CD4-positive, alpha-beta T cell treated with Interleukin-4 for 4 hours (primary cell): ENCODE measurements at regions not wholly inside any gene's neighbourhood (a gene's known extent, or its start where the extent isn't known, plus 50 kb on each side); places are given as distances from the start of the nearest gene placed in this dataset.

ENCODE experiments used
- DNase-seq: peaks from one replicate; pipeline ENCODE4 v3.0.0-alpha.2; 2020

DNA sequence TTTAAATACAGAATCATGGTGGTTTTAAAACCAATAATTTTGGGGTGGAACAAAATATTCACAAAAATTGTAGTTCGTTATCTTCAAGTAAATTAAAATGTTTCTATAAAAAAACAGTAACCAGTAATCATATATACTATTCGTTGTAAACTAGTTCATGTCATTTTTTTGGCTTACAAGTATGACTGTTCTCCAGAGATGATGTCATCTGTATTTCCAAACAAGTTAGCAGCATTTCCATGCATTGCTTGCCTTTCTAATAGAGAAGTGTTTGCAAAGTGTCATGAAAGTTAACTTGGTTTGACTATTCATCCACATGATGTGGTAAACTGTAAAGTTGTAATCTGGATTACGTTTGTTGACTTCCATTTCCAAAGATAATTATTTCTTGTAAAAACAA lies 717.9 kb upstream of the ADAMTS16 start:
- DNase-seq = no peak

DNA sequence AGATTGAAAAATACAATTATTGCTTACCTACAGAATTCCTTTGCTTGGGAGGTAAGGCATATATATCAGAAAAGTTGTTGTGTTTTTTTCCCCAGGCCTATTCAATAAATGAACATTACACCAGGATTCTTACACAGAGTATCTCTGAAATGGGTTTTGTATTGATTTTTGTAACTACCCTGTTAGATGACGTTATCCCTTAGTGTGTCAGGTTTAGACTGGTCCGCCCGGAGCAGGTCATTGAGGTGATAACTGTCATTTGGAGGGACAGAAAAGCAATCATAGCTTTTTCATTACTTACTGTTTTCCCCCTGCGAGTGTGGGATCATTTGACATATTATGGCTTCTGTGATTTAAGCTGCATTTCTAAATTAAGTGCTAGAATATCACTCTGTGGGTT lies 715.2 kb upstream of the ADAMTS16 start:
- DNase-seq = no peak

DNA sequence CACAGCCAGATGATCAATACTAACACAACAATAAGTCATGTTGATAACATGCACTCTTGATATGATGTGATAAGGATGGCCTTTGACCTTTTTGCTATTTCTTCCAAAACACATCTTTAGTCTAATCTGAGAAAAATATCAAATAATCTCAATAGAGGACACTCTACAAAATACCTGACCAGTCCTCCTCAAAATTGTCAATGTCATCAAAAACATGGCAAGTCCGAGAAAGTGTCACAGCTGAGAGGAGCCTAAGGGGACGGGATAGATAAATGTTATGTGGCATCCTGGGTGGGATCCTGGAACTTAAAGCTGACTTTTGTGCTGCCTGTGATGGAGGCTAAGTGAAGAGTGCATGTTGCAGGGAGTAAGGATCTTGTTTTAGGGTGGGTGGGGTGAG lies 699.6 kb upstream of the ADAMTS16 start:
- no peak for DNase-seq

DNA sequence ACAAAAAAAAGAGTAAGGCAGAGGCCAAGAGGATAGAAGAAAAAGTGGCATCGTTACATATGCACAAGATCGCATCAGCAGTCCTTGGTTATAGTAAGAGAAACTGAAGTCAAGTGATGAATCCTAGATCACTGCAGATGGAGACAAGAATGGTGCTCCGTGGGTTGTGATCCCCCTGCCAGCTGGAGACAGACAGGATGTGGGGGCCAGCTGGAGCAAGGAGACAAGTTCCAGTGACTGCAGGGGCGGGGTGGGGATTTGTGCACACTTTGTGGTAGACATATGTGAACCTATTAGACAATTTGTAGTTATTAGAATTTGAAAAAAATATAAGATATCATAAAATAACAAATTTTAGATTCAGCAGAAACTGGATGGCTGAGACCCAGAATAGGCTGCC lies 697.9 kb upstream of the ADAMTS16 start:
- no peak for DNase-seq

DNA sequence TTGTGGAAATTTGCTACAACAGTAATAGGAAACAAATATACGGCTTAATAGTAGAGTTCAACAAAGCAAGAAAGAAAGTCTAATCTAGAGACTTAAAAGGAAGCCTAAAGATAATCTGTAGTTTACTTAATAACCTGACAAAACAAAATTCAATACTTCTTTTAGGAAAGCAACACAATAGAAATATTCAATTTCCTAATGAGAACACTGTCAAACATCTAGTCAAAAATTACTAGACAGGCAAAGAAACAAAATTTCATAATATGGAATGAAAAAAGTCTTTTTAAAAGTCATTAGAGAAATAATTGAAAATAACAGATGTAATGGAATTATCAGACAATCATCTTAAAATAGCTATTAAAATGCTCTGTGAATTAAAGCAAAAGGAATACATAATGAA lies 692.5 kb upstream of the ADAMTS16 start:
- DNase-seq = no peak

DNA sequence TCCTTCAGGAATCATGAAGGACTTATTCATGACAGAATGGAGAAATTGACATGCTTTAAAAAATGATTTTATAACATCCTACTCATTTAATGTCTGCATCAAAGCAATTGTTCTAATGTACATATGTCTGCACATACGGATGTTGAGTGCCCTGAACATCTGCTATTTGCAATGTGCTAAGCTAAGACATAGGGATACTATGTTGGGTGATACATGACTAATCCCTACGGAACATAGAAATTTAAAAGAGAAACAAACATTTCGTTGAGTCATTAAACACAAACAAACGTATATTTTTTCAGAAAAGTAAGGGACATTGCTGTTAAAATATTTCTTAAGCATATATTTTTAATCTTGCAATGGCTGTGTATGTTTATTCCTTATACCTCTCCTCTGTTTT lies 686.5 kb upstream of the ADAMTS16 start:
- no peak for DNase-seq

DNA sequence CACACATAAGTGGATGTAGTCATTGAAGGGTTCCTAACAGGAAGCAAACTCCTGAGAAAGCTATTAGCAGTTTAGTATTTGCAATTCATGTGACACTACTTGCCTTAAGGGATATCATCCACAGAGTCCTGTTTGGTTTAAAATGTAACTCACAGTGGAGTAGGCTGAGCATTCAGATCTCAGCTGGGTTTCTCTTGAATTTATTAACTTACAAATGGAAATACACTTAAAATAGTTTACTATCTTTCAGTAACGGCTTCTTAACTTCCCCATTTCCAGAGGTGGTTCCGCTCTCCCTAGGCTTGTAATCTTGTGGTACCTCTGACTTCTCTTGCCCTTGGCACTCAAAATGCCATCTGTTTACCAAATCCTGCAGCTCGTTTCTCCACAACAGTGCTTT lies 660.7 kb upstream of the ADAMTS16 start:
- DNase-seq = no peak

DNA sequence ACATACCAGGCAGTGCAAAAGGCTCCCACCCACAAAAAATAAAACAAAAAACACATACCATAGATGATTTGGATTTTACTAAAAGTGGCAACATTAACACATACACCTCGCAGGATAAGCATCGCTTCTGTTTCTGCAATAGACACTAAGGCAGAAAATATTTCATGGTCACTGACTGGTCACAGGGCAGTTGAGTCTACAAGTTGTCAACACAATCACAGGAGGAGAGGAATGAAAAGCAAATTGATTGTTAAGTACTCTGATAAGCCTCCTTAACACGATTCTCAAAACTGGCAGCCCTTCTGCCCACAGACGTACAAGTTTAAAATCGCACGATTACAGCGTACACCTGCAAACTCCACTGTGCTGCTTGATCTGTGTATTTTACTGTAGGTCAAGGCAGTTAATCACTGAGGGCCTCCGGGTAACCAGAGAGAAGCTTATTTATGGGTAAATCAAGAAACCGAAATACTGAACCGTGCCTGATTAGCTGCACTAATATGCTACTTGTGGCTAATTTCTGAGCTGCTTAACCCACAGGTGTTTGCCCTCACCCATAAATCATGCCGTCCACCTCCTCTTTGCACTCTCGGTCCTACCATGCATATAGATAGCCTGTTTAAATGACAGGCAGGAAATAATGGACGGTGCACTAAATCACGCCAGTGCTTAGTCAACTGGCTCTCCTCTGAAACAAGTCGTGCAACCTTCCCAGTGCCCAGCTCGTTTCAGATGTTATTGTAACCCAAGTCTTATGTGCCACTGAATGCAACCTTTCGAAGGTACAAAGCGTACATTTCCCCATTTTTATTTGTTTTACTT lies 659.4 kb upstream of the ADAMTS16 start:
- no peak for DNase-seq

DNA sequence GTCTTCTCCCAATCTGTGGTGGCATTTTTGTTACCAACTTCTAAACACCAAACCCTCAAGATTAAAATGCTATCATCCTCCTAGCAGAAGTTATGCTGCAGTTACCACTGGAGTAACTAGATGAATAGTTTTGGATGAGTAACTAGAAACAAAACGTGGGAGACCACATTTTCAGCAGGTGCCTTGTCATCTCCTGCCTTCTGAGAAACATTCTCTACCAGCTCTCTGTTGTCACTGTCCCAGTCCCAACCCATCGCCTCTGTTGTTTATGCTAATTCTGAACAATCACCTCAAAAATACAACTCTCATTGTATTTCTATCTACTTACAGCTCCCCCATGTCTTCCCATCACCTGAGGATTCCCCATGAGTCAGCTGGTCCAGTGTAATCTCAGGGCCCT lies 652.5 kb upstream of the ADAMTS16 start:
- DNase-seq = no peak

DNA sequence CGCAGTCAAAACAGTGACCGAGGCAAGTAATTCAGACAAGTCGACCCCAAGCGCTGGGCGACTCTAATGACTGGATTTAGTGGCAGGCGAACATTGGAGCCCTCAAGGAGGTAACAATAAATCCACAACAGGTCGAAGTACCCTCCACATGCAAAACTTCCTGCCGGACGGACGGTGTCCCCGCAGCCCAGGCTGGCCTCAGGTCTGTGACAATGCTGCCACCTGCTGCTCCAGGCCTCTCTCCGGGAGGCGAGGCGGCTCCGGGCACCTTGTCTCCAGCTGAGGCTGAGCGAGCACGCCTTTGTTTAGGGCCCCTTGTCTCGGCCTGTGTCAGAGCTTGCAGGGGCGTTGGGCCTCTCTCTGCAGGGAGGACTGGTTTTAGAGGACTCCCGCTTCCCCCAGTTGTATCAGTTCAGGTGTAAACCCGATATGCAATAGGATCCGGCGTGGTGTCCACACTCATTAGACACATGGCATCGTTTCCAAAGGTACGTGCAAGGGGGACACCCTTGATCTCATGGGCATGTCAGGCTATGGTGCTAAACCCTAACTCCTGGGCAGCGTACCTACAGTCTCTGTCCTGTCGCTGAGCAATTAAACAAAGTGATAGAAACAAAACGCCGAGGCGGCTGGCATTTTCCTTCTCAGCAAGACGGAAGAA lies 628.0 kb upstream of the ADAMTS16 start:
- no peak for DNase-seq

DNA sequence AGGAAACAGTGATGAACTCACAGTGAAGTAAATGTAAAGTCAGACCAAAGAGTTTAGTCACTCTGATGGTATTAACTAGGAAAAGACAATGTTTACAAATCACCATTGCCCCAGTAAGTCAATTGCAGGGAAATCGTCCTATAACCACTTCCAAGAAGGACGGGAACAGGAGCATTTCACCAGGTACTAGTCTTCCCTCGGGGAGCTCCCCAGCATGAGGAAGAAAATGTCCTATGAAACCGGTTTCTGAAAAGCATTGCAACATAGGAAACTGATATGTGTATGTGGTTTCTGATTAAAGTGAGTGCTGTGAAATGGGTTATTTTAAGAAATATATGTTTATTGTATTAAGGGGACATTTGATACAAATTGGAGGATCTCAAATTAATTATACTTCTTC lies 626.7 kb upstream of the ADAMTS16 start:
- no peak for DNase-seq

DNA sequence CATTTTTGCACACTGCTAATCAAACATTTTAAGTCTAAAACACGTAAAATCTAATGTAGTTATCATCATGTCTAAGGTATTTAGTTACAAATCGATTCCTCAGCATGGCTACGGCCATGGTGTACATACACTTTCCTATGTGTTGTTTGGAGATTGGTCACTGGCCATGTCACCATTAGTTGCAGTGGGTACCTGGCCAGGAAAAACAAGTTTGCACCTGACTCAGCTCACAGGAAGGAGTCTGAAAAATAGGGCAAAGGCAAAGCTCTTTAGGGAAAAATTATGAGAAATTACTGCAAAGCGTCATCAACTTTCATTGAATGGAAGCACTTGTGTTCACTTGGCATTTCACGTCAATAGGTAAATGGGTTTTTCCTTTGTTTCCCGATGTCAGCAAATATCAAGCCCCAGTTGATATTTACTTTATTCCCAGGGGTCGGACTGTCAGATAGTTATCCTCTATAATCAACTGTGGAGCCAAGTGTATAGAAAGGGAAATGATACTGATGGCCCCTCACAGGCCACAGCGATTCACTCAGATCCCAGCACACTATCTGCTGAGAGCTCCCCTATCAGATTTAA lies 626.0 kb upstream of the ADAMTS16 start:
- no peak for DNase-seq

DNA sequence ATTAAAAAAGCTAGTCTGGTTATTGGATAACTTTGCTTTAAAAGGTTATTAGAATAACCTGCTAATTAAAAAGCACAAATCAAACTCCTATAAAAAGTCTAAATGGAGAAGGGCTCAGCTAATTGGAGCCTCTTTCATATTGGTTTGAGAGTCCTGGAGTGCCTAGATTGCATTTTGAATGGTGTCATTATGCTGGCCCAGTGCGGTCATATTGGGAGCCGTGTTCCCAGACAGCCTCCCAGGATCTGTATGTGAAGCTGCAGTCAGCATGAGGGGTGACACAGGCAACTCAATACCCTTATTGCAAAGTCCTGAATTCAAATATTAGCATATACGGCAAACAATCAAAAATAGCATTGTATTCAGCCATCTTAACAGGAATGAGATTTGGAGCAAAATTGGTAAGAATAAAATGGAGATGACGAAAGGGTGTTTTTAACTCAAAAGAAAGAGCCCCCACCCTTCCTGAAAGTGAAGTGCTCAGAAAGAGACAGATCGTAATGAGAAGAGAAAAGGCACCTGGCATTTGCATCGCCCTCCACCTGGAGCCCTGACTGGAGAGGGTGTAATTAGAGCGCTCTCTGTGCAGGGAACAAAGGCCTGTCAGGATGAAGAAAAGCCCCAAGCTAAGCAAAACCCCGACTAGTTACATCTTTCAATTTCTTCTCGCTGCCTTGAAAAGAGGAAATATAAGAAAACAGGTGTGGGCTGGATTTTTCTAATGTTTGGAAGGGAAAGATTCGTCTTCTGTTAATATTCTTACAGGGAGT lies 621.0 kb upstream of the ADAMTS16 start:
- no peak for DNase-seq

DNA sequence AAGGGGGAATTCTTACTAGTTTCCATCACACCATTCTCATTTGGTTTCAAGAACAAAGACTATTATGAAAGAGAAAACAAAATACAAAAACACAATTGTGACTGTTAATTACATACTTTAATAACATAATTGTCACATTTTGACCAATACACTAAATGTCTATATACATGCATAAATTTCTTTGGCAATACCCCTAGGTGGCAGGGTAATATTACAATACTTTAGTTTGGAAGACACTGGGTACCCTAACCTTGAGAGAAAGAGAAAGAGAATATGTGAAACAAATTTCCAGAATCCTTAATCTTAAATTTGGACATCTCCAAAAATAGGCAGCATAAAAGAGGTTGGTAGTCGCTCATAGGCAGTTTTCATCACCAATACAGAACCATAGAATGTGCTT lies 619.6 kb upstream of the ADAMTS16 start:
- DNase-seq = no peak

DNA sequence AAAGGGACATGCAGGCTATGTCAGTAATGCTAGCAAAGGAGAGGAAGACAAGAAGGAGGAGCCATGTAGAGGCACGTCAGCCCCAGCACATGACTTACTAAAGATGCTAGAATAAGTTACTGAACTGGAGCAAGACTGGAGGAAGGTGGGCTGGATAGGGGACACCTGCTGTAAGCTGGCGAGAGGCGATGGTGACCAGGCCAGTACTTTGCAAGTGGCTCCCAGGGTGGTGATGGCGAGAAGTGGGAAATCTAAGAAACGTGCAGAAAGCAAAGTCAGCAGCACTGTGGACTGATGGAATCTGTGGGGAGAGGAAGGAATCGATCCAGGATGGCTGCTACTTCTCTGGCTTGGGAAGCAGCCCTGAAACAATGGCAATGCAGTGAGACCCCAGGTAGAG lies 617.1 kb upstream of the ADAMTS16 start:
- no peak for DNase-seq

DNA sequence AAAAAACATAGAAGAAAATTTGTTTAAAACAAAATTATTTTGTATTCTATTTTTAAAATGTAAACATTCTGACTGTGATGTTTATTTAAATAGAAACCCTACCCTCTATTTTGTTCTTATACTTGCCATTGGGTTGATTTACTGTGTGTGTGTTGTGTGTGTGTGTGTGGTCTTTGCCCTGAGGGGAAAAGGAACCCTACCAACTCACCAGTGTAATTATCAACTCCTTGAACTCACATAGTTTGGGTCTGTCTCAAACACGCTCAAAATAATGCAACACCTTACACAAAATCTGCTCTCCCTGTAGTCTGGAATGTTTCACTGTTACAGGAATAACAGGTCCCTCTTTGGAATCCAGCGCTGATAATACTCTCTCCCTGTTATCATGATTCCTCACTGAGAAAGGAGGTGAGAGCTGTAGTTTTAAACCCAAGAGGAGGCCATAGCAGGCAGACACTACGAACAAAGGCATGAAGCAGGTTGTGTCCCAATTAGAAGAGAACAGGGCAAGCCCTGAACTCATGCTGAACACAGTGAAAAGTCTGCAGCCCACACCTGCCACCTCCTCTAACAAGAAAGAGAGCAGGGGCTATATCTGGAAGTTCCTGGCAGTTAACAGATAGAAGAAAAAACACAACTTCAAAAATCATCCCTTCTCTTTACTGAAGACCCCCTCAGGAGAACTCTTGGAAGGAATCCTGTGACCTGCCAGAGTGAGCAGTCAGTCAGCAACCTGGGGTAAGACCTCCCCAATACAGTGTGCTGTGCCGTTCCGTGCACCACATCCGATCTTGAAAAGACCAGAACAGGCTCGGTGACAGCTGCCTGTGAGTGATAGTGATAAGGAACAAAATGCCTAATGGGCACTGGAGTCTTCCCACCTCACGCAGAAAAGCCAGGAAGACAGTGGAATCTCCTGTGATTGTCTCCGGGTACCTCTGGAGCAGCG lies 608.1 kb upstream of the ADAMTS16 start:
- no peak for DNase-seq

DNA sequence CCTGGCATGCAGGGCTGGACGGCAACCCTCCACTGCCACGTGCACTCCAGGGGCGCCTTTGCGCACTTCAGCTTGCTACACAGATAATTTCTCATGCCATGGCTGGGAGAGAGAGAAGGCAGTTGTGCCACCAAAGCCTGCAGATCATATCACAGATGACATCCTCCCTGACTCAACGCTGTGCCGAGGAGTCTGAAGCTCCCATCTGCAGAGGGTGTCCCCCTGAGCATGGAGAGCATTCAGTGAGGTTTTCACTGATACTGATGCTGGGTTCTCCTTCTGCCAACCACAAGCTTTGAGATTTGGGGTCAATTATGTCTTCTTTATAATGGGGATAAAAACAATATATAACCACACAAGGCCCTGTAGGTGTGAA lies 607.4 kb upstream of the ADAMTS16 start:
- no peak for DNase-seq

DNA sequence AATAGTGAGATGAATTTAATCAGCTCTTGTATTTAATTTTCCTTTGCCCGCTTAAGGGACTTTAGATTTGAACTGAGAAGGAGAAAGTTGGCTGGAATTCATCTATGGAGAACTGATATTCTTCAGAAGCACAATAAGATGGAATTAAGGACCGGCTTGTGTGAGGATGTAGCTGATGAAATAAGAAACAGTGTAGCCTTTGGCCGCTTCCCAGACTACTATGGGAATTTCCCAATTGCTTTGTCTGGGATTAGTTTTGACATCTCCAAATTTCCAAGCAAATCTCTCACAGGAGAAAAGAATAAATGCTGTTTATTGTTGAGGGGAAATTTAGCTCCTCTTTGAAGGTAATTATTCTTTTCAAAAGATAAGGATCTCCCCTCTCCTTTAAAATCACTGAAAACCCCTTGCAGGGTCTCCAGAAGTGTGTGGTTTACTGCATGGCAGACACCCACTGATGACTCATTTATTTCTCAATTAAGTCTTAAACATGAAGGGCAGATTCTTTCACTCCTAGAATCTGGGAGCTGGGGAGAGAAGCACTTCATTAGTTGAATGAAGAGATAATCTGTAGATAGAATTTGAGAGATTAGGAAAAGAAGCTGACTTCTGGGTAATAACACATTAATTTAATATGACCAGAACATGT lies 606.5 kb upstream of the ADAMTS16 start:
- DNase-seq = no peak

DNA sequence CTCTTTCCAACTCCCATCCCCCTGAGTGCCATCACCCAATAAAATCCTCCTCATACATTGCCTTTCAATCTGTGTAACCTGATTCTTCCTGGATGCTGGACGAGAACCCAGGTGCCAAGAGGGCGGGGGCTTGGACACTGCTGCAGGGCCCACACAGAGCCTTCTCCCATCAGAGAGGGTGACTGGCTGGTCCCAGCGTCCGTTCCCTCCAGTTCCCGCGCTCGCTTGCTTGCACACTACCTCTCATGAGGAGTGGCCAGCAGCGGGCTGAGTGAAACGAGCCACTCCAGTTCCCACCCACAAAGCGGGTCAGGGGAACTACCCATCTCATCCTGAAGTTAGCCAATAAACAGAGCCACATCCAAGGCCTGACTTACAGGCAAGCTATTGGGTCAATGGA lies 602.6 kb upstream of the ADAMTS16 start:
- no peak for DNase-seq

DNA sequence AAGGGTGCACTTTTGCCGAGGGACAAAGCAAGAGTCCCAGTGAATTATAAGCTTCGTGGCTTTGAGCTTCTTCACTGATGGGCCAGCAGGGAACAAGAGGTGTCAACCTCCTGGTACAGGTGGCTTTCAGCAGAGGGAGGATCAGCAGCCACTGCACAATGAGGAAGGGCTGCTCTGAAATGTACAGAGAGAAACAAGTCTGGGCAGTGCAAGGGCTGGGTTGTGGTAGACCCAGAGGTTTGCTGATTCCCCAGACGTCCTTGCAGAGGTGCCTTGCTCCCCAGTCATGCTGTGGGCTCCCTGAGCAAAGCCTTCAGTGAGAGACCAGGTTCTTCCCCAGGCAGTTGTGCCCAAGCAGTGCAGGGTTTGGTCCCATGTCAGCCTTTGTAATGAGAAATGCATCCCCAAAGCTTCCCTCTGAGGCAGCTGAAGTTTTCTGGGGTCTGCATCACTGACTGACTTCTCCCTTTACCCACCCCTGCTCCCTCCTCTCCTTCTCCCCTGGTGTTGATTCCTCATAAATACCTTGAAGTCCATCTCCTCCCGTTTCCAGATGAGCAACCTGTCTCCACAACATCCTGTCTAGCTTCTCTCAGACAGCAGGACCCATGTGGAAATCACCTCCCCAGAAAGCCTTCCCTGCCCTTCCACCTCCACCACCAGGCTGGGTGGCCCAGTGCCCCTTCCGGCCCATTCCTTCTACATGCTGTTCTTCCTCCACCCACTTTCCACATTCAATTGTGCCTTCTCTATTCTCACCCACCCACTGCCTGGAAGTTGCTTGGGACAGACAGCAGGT lies 599.6 kb upstream of the ADAMTS16 start:
- DNase-seq = no peak

DNA sequence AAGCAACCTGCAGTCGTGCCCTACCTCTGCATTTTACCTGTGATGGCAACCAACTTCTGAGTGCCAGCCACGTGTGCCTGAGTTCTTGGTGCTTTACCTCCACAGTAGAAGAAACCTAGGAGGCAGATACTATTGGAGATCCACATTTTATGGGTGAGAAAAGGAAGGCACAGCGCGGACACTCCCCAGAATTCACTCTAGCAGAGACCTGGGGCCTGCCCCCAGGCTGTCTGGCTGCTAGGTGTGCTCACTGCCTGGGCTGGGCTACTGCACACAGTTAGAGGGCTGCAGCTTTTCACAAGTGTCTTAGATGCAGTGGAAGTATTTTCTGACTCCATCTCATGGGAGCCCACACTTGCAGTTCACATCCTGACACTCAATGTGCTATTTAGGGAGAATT lies 598.8 kb upstream of the ADAMTS16 start:
- no peak for DNase-seq
